ENCODE measurements at regions not wholly inside any gene's neighbourhood (a gene's known extent, or its start where the extent isn't known, plus 50 kb on each side); places are given as distances from the start of the nearest gene placed in this dataset.
"Not testable (repeated sequence)": the region's sequence is repeated elsewhere in the genome, so short reads cannot be mapped to it uniquely, and the experiment has no call there.

- WGBS (ENCODE audit: low lambda C conversion rate), result 51% methylated on average over 15 of the region's 15 CpGs
- ChIA-PET POLR2A (no interaction called here), CTCF (no interaction called here)
- Histone ChIP-seq H3K27ac (ENCODE audit: low read depth in 2 of 2, low read length in 1 of 2) (no peak overlapping the region), H3K9me3 (no peaks in the 10 kb centered on the region), H3K9me2 (no peaks in the 10 kb centered on the region), H3K27me3 (ENCODE audit: insufficient read depth) (no peaks in the 10 kb centered on the region), H3K4me3 (ENCODE audit: low read depth in 2 of 2, low read length in 1 of 2) (no peak overlapping the region), H3K79me2 (ENCODE audit: insufficient read depth) (no peaks in the 10 kb centered on the region), H2AFZ (ENCODE audit: low read depth) (no peak overlapping the region), H3K4me2 (no peak overlapping the region), H3K9ac (no peak overlapping the region), H3K36me3 (replicated peaks in 1 of 2; ENCODE audit: control insufficient read depth in 1 of 2, insufficient read depth in 2 of 2, low read length in 1 of 2) (no peaks in the 10 kb centered on the region), H4K20me1 (ENCODE audit: insufficient read depth) (no peaks in the 10 kb centered on the region), H3F3A (replicated peaks; ENCODE audit: insufficient read depth) (no peaks in the 10 kb centered on the region), H3K4me1 (ENCODE audit: control insufficient read depth in 1 of 2, insufficient read depth in 2 of 2, low read depth in 1 of 2, low read length in 1 of 2) (no peaks in the 10 kb centered on the region)
- TF ChIP-seq RXRA (IDR thresholded peaks at IDR 0.05; ENCODE audit: borderline replicate concordance, low read depth) (no peak), TCF12 (IDR thresholded peaks at IDR 0.05) (no peak), NRF1 (IDR thresholded peaks at IDR 0.05; ENCODE audit: low read depth, low read length) (no peak), EP300 (IDR thresholded peaks at IDR 0.05; ENCODE audit: borderline replicate concordance in 1 of 2, low read depth in 1 of 2, low read length in 1 of 2) (no peak), TAF1 (IDR thresholded peaks at IDR 0.05; ENCODE audit: borderline replicate concordance, low read depth, low read length) (no peak), NFIC (IDR thresholded peaks at IDR 0.05; ENCODE audit: borderline replicate concordance) (no peak), GATA2 (CRISPR knock-in tag; IDR thresholded peaks at IDR 0.05) (no peak), MAX (IDR thresholded peaks at IDR 0.05; ENCODE audit: low read depth) (no peak), MXI1 (IDR thresholded peaks at IDR 0.05; ENCODE audit: low read depth, low read length) (no peak), RCOR1 (IDR thresholded peaks at IDR 0.05; ENCODE audit: low read length) (no peak), GABPA (IDR thresholded peaks at IDR 0.05; ENCODE audit: low read depth) (no peak), ZBTB33 (IDR thresholded peaks at IDR 0.05; ENCODE audit: borderline replicate concordance, low read depth) (no peak)
- TF ChIP-seq, protein P1, sequence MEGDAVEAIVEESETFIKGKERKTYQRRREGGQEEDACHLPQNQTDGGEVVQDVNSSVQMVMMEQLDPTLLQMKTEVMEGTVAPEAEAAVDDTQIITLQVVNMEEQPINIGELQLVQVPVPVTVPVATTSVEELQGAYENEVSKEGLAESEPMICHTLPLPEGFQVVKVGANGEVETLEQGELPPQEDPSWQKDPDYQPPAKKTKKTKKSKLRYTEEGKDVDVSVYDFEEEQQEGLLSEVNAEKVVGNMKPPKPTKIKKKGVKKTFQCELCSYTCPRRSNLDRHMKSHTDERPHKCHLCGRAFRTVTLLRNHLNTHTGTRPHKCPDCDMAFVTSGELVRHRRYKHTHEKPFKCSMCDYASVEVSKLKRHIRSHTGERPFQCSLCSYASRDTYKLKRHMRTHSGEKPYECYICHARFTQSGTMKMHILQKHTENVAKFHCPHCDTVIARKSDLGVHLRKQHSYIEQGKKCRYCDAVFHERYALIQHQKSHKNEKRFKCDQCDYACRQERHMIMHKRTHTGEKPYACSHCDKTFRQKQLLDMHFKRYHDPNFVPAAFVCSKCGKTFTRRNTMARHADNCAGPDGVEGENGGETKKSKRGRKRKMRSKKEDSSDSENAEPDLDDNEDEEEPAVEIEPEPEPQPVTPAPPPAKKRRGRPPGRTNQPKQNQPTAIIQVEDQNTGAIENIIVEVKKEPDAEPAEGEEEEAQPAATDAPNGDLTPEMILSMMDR (IDR thresholded peaks at IDR 0.05), result no peak
- TF ChIP-seq, protein P2, sequence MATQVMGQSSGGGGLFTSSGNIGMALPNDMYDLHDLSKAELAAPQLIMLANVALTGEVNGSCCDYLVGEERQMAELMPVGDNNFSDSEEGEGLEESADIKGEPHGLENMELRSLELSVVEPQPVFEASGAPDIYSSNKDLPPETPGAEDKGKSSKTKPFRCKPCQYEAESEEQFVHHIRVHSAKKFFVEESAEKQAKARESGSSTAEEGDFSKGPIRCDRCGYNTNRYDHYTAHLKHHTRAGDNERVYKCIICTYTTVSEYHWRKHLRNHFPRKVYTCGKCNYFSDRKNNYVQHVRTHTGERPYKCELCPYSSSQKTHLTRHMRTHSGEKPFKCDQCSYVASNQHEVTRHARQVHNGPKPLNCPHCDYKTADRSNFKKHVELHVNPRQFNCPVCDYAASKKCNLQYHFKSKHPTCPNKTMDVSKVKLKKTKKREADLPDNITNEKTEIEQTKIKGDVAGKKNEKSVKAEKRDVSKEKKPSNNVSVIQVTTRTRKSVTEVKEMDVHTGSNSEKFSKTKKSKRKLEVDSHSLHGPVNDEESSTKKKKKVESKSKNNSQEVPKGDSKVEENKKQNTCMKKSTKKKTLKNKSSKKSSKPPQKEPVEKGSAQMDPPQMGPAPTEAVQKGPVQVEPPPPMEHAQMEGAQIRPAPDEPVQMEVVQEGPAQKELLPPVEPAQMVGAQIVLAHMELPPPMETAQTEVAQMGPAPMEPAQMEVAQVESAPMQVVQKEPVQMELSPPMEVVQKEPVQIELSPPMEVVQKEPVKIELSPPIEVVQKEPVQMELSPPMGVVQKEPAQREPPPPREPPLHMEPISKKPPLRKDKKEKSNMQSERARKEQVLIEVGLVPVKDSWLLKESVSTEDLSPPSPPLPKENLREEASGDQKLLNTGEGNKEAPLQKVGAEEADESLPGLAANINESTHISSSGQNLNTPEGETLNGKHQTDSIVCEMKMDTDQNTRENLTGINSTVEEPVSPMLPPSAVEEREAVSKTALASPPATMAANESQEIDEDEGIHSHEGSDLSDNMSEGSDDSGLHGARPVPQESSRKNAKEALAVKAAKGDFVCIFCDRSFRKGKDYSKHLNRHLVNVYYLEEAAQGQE (IDR thresholded peaks at IDR 0.05; ENCODE audit: low read depth, low read length), result no peak
- TF ChIP-seq, protein P3, sequence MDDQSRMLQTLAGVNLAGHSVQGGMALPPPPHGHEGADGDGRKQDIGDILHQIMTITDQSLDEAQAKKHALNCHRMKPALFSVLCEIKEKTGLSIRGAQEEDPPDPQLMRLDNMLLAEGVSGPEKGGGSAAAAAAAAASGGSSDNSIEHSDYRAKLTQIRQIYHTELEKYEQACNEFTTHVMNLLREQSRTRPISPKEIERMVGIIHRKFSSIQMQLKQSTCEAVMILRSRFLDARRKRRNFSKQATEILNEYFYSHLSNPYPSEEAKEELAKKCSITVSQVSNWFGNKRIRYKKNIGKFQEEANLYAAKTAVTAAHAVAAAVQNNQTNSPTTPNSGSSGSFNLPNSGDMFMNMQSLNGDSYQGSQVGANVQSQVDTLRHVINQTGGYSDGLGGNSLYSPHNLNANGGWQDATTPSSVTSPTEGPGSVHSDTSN (IDR thresholded peaks at IDR 0.05), result no peak
- no peak for DNase-seq
Measured at GRCh38 chr10:117830787-117831212, 215.9 kb downstream of the RAB11FIP2 start.

DNA sequence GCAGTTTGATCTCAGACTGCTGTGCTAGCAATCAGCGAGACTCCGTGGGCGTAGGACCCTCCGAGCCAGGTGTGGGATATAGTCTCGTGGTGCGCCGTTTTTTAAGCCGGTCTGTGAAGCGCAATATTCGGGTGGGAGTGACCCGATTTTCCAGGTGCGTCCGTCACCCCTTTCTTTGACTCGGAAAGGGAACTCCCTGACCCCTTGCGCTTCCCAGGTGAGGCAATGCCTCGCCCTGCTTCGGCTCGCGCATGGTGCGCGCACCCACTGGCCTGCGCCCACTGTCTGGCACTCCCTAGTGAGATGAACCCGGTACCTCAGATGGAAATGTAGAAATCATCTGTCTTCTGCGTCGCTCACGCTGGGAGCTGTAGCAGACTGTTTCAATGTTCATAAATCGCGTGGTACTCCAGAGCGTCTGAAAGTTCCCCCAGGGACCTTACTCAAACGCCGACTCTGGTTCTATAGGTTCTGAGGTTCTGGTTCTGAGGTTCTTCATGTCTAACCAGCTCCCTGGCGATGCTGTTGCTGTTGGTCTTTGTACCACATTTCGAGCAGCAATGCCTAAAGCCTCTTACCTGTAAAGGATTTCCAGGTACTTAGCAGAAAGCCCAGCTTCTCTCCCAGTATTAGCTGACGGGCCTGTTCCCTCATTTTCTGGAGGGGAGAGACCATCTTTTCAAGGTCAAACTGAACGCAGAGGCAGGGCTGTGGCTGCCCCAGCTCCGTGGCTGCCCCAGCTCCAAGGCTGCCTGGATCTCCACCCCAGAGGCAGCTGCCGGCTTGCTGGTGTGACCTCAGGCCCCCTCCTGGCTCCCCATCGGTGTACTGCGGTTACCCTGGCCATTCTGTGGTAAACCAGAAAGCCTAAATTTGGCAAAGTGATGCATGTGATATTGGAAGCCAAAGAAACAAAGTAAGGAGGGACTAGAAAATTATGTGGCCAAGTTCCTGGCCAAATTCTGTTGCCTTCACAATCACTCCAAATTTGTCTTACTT lies 207.9 kb downstream of the RAB11FIP2 start:
- H3K4me3 ChIP-seq (ENCODE audit: low read depth in 2 of 2, low read length in 1 of 2); CTCF ChIA-PET; H3K36me3 ChIP-seq (replicated peaks in 1 of 2; ENCODE audit: control insufficient read depth in 1 of 2, insufficient read depth in 2 of 2, low read length in 1 of 2); H3K9ac ChIP-seq; H3K4me2 ChIP-seq; H3K4me1 ChIP-seq (ENCODE audit: control insufficient read depth in 1 of 2, insufficient read depth in 2 of 2, low read depth in 1 of 2, low read length in 1 of 2); H2AFZ ChIP-seq (ENCODE audit: low read depth); H3K27ac ChIP-seq (ENCODE audit: low read depth in 2 of 2, low read length in 1 of 2); H4K20me1 ChIP-seq (ENCODE audit: insufficient read depth); DNase-seq; H3F3A ChIP-seq (replicated peaks; ENCODE audit: insufficient read depth); H3K27me3 ChIP-seq (ENCODE audit: insufficient read depth); H3K9me2 ChIP-seq; H3K79me2 ChIP-seq (ENCODE audit: insufficient read depth); POLR2A ChIA-PET; H3K9me3 ChIP-seq: not testable (repeated sequence)
- WGBS (ENCODE audit: low lambda C conversion rate), result 56% methylated on average over 25 of the region's 39 CpGs

Measured in SK-N-SH (cell line).